ENCODE measurements at regions not wholly inside any gene's neighbourhood (a gene's known extent, or its start where the extent isn't known, plus 50 kb on each side); places are given as distances from the start of the nearest gene placed in this dataset.

- no peak for DNase-seq (ENCODE audit: low read depth, low spot score)
- no peak overlapping the region for H3K4me3 ChIP-seq (ENCODE audit: low read length)
These were observed 132.4 kb downstream of the CTTN start for GRCh38 chr11:70530629-70531185.

GRCh38 chr11:70531281-70532065, 133.1 kb downstream of the CTTN start:
- H3K4me3 ChIP-seq (ENCODE audit: low read length): no peak overlapping the region

DNA sequence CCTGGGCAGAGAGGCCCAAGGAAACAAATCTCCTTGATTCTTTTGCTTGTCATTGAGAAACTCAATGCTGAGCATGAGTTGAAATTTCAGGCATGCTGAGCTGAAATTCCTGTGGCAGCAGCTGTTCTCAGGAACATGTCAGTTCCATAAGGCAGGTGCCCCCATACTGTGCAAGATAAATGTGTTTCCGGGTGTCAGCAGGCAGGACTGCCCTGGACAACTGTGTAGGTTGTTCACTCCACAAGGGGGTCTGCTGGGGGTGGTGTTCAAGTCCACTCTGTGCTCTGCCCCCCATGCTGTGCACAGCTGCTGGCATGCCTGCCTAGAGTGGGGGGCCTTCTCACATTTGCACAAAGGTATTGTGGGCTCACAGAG, 133.7 kb downstream of the CTTN start:
- DNase-seq (ENCODE audit: low read depth, low spot score): no peak
- no peak overlapping the region for H3K4me3 ChIP-seq (ENCODE audit: low read length)

More at GRCh38 chr11:70531281-70532065, 133.1 kb downstream of the CTTN start:
- no peak for DNase-seq (ENCODE audit: low read depth, low spot score)

DNA sequence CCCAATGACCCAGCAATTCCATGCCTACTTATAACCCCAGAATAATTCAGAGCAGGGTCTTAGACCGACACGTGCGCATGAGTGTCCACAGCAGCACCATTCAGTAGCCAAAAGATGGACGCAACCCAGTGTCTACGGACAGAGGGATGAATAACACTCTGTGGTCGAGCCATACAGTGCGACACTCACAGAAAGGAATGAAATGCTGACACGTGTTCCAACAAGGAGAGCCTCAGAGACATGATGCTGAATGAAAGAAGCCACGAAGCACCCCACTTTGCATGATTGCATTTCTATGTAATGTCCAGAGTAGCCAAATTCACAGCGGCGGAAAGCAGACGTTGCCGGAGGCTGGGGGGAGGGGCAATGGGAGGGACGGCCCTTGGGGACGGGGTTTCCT, 134.4 kb downstream of the CTTN start:
- DNase-seq (ENCODE audit: low read depth, low spot score): no peak
- no peak overlapping the region for H3K4me3 ChIP-seq (ENCODE audit: low read length)

- DNase-seq (ENCODE audit: low read depth, low spot score): no peak
- no peak overlapping the region for H3K4me3 ChIP-seq (ENCODE audit: low read length)
These were observed 137.1 kb downstream of the CTTN start for GRCh38 chr11:70535191-70535971.

DNA sequence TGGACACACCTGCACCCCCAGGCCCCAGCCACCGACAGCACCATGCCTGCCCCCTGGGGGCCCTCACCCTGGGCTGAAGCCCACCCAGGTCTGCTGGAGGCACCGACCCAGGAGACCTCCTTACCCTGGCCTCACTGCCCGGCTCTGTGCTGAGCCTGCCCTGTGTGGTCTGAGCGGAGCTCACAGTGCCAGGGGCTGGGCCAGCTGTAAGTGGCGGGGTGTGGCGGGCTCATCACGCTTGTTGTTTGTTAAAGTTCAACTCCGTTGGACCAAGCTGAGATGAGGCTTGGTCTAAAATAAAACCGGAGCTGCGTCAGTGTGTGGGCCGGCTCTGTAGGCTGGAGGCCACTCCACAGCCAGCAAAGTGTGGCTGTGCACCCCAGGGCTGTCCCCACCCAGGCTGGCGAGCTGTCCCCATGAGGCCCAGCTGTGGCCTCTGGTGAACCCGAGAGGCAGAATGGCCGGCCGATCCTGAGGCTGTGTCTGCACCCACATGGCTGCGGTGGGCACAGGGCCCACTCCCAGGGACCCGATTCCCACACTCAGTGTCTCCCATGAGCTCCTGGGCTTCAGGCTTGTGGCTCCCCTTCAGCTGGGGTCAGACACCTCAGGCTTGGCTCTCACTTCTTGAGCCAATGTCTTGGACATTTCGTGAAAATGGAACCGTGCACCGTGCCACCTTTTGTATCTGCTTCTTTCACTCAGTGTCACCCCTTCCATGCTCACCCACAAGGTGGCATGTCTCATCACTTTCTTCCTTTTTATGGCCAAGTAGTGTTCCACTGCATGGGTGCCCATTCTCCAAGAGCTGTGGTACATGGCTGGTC, 137.9 kb downstream of the CTTN start:
- no peak for DNase-seq (ENCODE audit: low read depth, low spot score)
- no peak overlapping the region for H3K4me3 ChIP-seq (ENCODE audit: low read length)

DNA sequence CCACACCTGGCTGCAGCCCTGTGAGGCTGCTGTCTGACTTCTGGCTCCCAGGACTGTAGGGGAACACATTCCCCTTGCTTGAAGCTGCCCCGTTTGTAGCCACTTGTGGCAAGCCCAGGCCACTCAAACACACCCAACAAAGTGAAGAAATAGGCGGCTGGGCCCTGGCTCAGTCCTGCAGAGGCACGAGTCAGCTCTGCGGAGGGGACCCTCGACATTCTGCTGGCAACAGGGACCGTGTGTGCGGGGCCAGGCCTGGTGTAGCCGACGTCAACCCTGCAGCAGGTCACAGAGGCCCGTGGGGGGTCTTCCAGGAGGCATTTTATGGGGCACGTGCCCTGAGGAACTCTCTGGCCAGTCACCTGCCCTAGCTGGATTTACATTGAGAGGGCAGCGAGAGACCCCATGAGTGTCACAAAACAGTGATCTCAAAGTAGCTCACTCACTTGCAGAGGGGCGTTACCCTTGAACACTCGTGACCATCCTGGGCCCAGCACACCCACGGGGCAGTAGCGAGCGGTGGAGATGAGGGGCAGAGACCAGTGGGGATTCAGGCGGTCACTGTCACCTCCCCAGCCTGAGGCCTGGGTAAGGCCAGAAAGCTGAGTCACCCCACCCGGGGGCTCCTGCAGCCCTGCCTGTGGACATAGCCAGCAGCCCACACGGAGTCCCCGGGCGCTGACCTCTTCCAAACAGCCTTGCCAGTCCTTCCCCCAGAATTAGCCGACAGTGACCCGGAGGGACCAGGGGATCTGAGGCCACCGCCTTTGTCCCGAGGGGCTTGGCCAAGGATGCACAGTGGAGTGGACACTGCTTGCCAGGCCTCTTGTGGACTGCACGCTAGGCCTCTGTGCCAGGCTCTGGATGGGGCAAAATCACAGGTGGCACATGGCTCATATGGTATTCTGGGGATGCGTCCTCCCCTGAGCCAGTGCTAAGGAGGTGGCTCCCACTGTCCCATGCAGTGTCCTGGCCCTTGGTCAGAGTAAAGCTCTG, 139.5 kb downstream of the CTTN start:
- DNase-seq (ENCODE audit: low read depth, low spot score): no peak

GRCh38 chr11:70538641-70539359, 140.5 kb downstream of the CTTN start:
- no peak for DNase-seq (ENCODE audit: low read depth, low spot score)
- no peak overlapping the region for H3K4me3 ChIP-seq (ENCODE audit: low read length)

More for the DNA sequence above, 139.5 kb downstream of the CTTN start:
- H3K4me3 ChIP-seq (ENCODE audit: low read length): no peak overlapping the region

DNA sequence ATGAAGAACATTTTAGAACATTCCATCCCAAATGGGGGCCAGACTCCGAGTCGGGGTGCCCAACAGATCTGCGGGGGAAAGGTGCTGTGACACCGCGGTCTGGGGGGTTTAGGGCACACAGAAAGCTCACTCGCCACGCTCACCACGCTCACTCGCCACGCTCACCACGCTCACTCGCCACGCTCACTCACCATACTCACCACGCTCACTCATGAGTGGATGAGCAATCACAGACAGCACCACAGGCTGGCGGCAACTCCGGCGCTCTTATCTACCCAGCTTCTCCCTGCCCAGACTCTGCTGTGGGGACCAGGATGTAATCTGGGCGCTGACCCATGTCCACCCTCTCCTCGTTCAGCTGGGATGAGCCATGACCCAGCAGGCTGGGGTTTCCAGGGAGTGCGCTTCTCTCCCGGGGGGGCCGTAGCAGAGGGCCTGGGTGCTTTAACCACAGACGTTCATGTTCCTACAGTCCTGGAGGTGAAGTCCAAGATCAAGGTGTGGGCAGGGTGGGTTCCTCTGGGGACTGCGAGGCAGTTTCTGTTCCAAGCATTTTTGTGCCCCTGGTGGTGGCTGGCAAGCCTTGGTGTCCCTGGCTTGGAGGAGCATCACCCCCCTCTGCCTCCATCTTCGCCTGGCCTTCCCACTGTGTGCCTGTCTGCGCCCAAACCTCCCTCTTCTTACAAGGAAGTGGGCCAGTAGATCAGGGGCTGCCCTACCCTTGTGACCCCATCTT, 141.2 kb downstream of the CTTN start:
- H3K4me3 ChIP-seq (ENCODE audit: low read length): no peak overlapping the region
- DNase-seq (ENCODE audit: low read depth, low spot score): no peak

GRCh38 chr11:70540196-70540595, 141.9 kb downstream of the CTTN start:
- no peak overlapping the region for H3K4me3 ChIP-seq (ENCODE audit: low read length)
- no peak for DNase-seq (ENCODE audit: low read depth, low spot score)

- no peak overlapping the region for H3K4me3 ChIP-seq (ENCODE audit: low read length)
- no peak for DNase-seq (ENCODE audit: low read depth, low spot score)
These were observed 142.8 kb downstream of the CTTN start for GRCh38 chr11:70541176-70541575.

GRCh38 chr11:70541699-70542098, 143.4 kb downstream of the CTTN start:
- H3K4me3 ChIP-seq (ENCODE audit: low read length): no peak overlapping the region
- no peak for DNase-seq (ENCODE audit: low read depth, low spot score)

- H3K4me3 ChIP-seq (ENCODE audit: low read length): no peak overlapping the region
These were observed 144.1 kb downstream of the CTTN start for GRCh38 chr11:70542406-70542805.

GRCh38 chr11:70542811-70543210, 144.5 kb downstream of the CTTN start:
- no peak for DNase-seq (ENCODE audit: low read depth, low spot score)
- H3K4me3 ChIP-seq (ENCODE audit: low read length): no peak overlapping the region

More at GRCh38 chr11:70542406-70542805, 144.1 kb downstream of the CTTN start:
- DNase-seq (ENCODE audit: low read depth, low spot score): no peak

DNA sequence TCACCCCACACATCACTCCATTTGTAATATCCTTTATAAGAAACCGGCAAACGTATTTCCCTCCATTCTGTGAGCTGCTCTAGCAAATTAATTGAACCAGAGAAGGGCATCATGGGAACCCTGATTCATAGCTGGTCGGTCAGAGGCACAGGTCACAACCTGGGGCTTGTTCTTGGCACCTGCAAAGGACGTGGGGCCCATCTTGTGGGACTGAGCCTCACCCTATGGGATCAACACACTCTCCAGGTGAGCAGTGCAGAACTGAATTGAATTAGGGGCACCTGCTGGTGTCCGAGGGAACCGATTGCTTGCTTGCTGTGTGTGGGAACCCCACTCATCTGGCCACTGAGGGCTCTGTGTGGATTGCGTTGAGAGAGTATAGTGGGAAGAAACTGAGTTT, 145.3 kb downstream of the CTTN start:
- DNase-seq (ENCODE audit: low read depth, low spot score): no peak
- no peak overlapping the region for H3K4me3 ChIP-seq (ENCODE audit: low read length)

GRCh38 chr11:70544067-70544773, 145.9 kb downstream of the CTTN start:
- no peak for DNase-seq (ENCODE audit: low read depth, low spot score)
- no peak overlapping the region for H3K4me3 ChIP-seq (ENCODE audit: low read length)

Data from Jurkat, Clone E6-1 (cell line).